ENCODE measurements at regions not wholly inside any gene's neighbourhood (a gene's known extent, or its start where the extent isn't known, plus 50 kb on each side); places are given as distances from the start of the nearest gene placed in this dataset.

GRCh38 chr5:44993286-44993685 is 184.5 kb downstream of the MRPS30 start:
- Histone ChIP-seq H3K27me3 (ENCODE audit: control insufficient read depth in 2 of 2, insufficient read depth in 2 of 2, low read length in 2 of 2) (no peaks in the 10 kb centered on the region), H3K9ac (replicated peaks; ENCODE audit: extremely low read depth, insufficient read depth, low read length) (no peak overlapping the region), H3K4me3 (replicated peaks in 1 of 3; ENCODE audit: insufficient read depth in 1 of 3, low read depth in 1 of 3, low read length in 3 of 3) (no peak overlapping the region), H3K36me3 (ENCODE audit: control insufficient read depth in 2 of 2, extremely low read depth in 1 of 2, insufficient read depth in 2 of 2, low read length in 2 of 2) (no peaks in the 10 kb centered on the region), H4K20me1 (replicated peaks; ENCODE audit: control insufficient read depth, extremely low read depth, insufficient read depth, low read length) (no peaks in the 10 kb centered on the region), H3K79me2 (ENCODE audit: control insufficient read depth, insufficient read depth, low read length) (no peaks in the 10 kb centered on the region), H3K9me3 (replicated peaks; ENCODE audit: control insufficient read depth, insufficient read depth, low read length) (no peaks in the 10 kb centered on the region), H3K9me1 (replicated peaks; ENCODE audit: control insufficient read depth, extremely low read depth, insufficient read depth, low read length) (no peaks in the 10 kb centered on the region), H3K4me2 (ENCODE audit: insufficient read depth, low read length) (no peak overlapping the region), H3K4me1 (ENCODE audit: control insufficient read depth, extremely low read depth, insufficient read depth, low read length) (no peaks in the 10 kb centered on the region), H2AFZ (ENCODE audit: low read depth, low read length) (no peak overlapping the region), H3K27ac (ENCODE audit: insufficient read depth, low read depth, low read length) (no peak overlapping the region)
- no peak for FAIRE-seq
- dilution Hi-C loops (cut with MboI; ENCODE audit: extremely low pct_ligation_motif_present, low sequenced_read_pairs): no loop called here
- DNase-seq (ENCODE audit: low read depth, low spot score): no peak
- BruUV-seq (replicated peaks): no TSS peak
- intact Hi-C loops (cut with micrococcal nuclease): no loop called here
- TF ChIP-seq CTCF (IDR thresholded peaks at IDR 0.05; ENCODE audit: extremely low read depth in 1 of 2, insufficient read depth in 1 of 2, low read depth in 1 of 2, low read length in 2 of 2): no peak
- no peak for TF ChIP-seq POLR2AphosphoS5 (IDR thresholded peaks at IDR 0.05; ENCODE audit: insufficient read depth, low read depth, low read length)
- TF ChIP-seq MYC (IDR thresholded peaks at IDR 0.05; ENCODE audit: low read depth, low read length): no peak
- TF ChIP-seq FOS (IDR thresholded peaks at IDR 0.05; ENCODE audit: borderline replicate concordance, insufficient read depth, low read length): no peak
- no peak for TF ChIP-seq POLR2A (IDR thresholded peaks at IDR 0.05; ENCODE audit: low read depth, low read length)
- TF ChIP-seq MAX (IDR thresholded peaks at IDR 0.05; ENCODE audit: insufficient read depth, insufficient read length): no peak
- no peak for TF ChIP-seq EZH2 (IDR thresholded peaks at IDR 0.05; ENCODE audit: borderline replicate concordance, low read depth, low read length, severe bottlenecking)
- no peak for TF ChIP-seq GATA2 (IDR thresholded peaks at IDR 0.05; ENCODE audit: insufficient read depth, insufficient read length, low read depth, low read length)
- no peak for TF ChIP-seq JUN (IDR thresholded peaks at IDR 0.05; ENCODE audit: borderline replicate concordance, insufficient read depth, insufficient read length, low read depth)
- POLR2A ChIA-PET: no interaction called here
- CTCF ChIA-PET: no interaction called here
